Ishikawa (cell line): ENCODE measurements at regions not wholly inside any gene's neighbourhood (a gene's known extent, or its start where the extent isn't known, plus 50 kb on each side); places are given as distances from the start of the nearest gene placed in this dataset.

Experiments used
- CEBPB ChIP-seq: IDR thresholded peaks from 2 replicates; pipeline ENCODE4 v1.6.1; 2012
- CREB1 ChIP-seq: IDR thresholded peaks from 2 replicates; pipeline ENCODE4 v1.6.1; 2012; ENCODE audit warnings: low read depth
- EGR1 ChIP-seq: IDR thresholded peaks from 2 replicates; pipeline ENCODE4 v1.6.1; 2012
- EP300 ChIP-seq: IDR thresholded peaks from 2 replicates; pipeline ENCODE4 v1.6.1; 2012; ENCODE audit warnings: borderline replicate concordance
- FOXM1 ChIP-seq: IDR thresholded peaks from 2 replicates; pipeline ENCODE4 v1.6.1; 2012; ENCODE audit warnings: low read depth, borderline replicate concordance
- MAX ChIP-seq: IDR thresholded peaks from 2 replicates; pipeline ENCODE4 v1.6.1; 2012
- NFIC ChIP-seq: IDR thresholded peaks from 2 replicates; pipeline ENCODE4 v1.6.1; 2012
- RAD21 ChIP-seq: IDR thresholded peaks from 2 replicates; pipeline ENCODE4 v1.6.1; 2012; ENCODE audit warnings: low read depth
- REST ChIP-seq: IDR thresholded peaks from 2 replicates; pipeline ENCODE4 v1.6.1; 2012; ENCODE audit warnings: low read depth, mild to moderate bottlenecking
- TAF1 ChIP-seq: IDR thresholded peaks from 2 replicates; pipeline ENCODE4 v1.6.1; 2012; ENCODE audit warnings: low read depth, mild to moderate bottlenecking
- TCF12 ChIP-seq: IDR thresholded peaks from 2 replicates; pipeline ENCODE4 v1.6.1; 2012; ENCODE audit warnings: low read depth
- TEAD4 ChIP-seq: IDR thresholded peaks from 2 replicates; pipeline ENCODE4 v1.6.1; 2012
- USF1 ChIP-seq: IDR thresholded peaks from 2 replicates; pipeline ENCODE4 v1.6.1; 2012
- YY1 ChIP-seq: IDR thresholded peaks from 2 replicates; pipeline ENCODE4 v1.6.1; 2012; ENCODE audit warnings: low read depth
- ZBTB7A ChIP-seq: IDR thresholded peaks from 2 replicates; pipeline ENCODE4 v1.6.1; 2012; ENCODE audit warnings: low read depth

- TF ChIP-seq REST, result no peak
- no peak for TF ChIP-seq TAF1
- no peak for TF ChIP-seq ZBTB7A
- TF ChIP-seq CEBPB, result no peak
- no peak for TF ChIP-seq YY1
- no peak for TF ChIP-seq FOXM1
- no peak for TF ChIP-seq USF1
- no peak for TF ChIP-seq RAD21
Measured at GRCh38 chr2:16726147-16726546, 60.5 kb upstream of the CYRIA start.

- no peak for TF ChIP-seq FOXM1
- no peak for TF ChIP-seq EP300
- no peak for TF ChIP-seq YY1
- no peak for TF ChIP-seq TEAD4
- TF ChIP-seq RAD21, result no peak
- TF ChIP-seq ZBTB7A, result no peak
- TF ChIP-seq TCF12, result no peak
Measured at GRCh38 chr2:16725549-16725948, 59.9 kb upstream of the CYRIA start.

GRCh38 chr2:16722677-16723076, 57.0 kb upstream of the CYRIA start:
- TF ChIP-seq RAD21 (peak; percentile 25; the same call in 1 of the 2 replicates), EP300 (no peak)

GRCh38 chr2:16722126-16722525, 56.5 kb upstream of the CYRIA start:
- TF ChIP-seq YY1, result no peak
- no peak for TF ChIP-seq CREB1
- TF ChIP-seq USF1, result no peak
- no peak for TF ChIP-seq TEAD4
- TF ChIP-seq MAX, result no peak
- no peak for TF ChIP-seq RAD21
- TF ChIP-seq REST, result no peak
- no peak for TF ChIP-seq TAF1
- no peak for TF ChIP-seq CEBPB

- TF ChIP-seq CEBPB (no peak), EGR1 (no peak), NFIC (no peak), REST (no peak), EP300 (no peak), CREB1 (no peak), TCF12 (no peak), TEAD4 (no peak)
Measured at GRCh38 chr2:16719485-16719808, 53.8 kb upstream of the CYRIA start.
